GM12864 (cell line): ENCODE measurements at regions not wholly inside any gene's neighbourhood (a gene's known extent, or its start where the extent isn't known, plus 50 kb on each side); places are given as distances from the start of the nearest gene placed in this dataset.

Experiments used
- DNase-seq: peaks from one replicate; pipeline ENCODE4 v3.0.0-alpha.2; 2011; ENCODE audit warnings: low read depth
- H3K4me3 ChIP-seq: 2 replicates; pipeline ENCODE4 v1.5.1; 2011; ENCODE audit warnings: mild to moderate bottlenecking, low read depth, low read length, control low read depth
- CTCF ChIP-seq: IDR thresholded peaks from 2 replicates; pipeline ENCODE4 v1.5.1; 2011; ENCODE audit warnings: low read depth, mild to moderate bottlenecking, moderate library complexity, low read length, control low read depth, inconsistent platforms; ENCODE audit errors: missing control alignments

- no peak overlapping the region for H3K4me3 ChIP-seq
- TF ChIP-seq CTCF: no peak
- no peak for DNase-seq
Measured at GRCh38 chr2:104164721-104165252, 689.1 kb upstream of the POU3F3 start.

- no peak for DNase-seq
- no peak overlapping the region for H3K4me3 ChIP-seq
- TF ChIP-seq CTCF: no peak
Measured at GRCh38 chr2:104177179-104177578, 676.7 kb upstream of the POU3F3 start.

GRCh38 chr2:104179644-104180043 is 674.3 kb upstream of the POU3F3 start:
- H3K4me3 ChIP-seq: no peak overlapping the region
- no peak for TF ChIP-seq CTCF

GRCh38 chr2:104200533-104201168 is 653.3 kb upstream of the POU3F3 start:
- H3K4me3 ChIP-seq: no peak overlapping the region
- no peak for DNase-seq
- no peak for TF ChIP-seq CTCF

More at GRCh38 chr2:104179644-104180043, 674.3 kb upstream of the POU3F3 start:
- no peak for DNase-seq

- TF ChIP-seq CTCF: no peak
- H3K4me3 ChIP-seq: no peak overlapping the region
- DNase-seq: no peak
Measured at GRCh38 chr2:104213758-104214157, 640.2 kb upstream of the POU3F3 start.

GRCh38 chr2:104215269-104216161 is 638.4 kb upstream of the POU3F3 start:
- no peak for TF ChIP-seq CTCF
- no peak for DNase-seq
- H3K4me3 ChIP-seq: no peak overlapping the region
